GM12872 (cell line): ENCODE measurements at regions not wholly inside any gene's neighbourhood (a gene's known extent, or its start where the extent isn't known, plus 50 kb on each side); places are given as distances from the start of the nearest gene placed in this dataset.

Experiments used
- TF ChIP-seq, protein P1 (sequence below): IDR thresholded peaks from 3 replicates; pipeline ENCODE4 v1.5.1; 2011; ENCODE audit warnings: low read depth, mild to moderate bottlenecking, low read length, moderate library complexity; ENCODE audit not compliant: insufficient read depth

DNA sequence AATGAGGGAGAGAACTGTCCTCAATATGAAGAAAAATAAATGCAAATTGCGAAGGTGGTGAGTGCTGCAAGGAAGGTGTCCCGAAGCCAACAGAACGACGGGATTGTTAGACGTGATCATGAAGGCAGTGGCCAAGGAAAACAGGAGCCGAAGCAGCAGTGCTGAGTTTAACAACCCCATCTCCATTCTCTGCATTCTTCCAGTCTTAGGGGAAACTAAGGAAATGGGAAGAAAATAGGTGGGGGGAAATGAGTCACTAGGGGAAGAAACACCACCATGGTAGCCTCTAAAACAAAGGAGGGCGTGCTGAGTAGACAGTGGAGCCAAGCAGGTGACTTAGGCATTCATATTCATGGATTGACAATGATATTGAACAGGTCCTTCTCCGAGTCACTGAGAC, 192.2 kb upstream of the AKR1E2 start:
- TF ChIP-seq, protein P1, sequence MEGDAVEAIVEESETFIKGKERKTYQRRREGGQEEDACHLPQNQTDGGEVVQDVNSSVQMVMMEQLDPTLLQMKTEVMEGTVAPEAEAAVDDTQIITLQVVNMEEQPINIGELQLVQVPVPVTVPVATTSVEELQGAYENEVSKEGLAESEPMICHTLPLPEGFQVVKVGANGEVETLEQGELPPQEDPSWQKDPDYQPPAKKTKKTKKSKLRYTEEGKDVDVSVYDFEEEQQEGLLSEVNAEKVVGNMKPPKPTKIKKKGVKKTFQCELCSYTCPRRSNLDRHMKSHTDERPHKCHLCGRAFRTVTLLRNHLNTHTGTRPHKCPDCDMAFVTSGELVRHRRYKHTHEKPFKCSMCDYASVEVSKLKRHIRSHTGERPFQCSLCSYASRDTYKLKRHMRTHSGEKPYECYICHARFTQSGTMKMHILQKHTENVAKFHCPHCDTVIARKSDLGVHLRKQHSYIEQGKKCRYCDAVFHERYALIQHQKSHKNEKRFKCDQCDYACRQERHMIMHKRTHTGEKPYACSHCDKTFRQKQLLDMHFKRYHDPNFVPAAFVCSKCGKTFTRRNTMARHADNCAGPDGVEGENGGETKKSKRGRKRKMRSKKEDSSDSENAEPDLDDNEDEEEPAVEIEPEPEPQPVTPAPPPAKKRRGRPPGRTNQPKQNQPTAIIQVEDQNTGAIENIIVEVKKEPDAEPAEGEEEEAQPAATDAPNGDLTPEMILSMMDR: no peak

- TF ChIP-seq, protein P1: no peak
These were observed 192.8 kb upstream of the AKR1E2 start for GRCh38 chr10:4633186-4633585.

DNA sequence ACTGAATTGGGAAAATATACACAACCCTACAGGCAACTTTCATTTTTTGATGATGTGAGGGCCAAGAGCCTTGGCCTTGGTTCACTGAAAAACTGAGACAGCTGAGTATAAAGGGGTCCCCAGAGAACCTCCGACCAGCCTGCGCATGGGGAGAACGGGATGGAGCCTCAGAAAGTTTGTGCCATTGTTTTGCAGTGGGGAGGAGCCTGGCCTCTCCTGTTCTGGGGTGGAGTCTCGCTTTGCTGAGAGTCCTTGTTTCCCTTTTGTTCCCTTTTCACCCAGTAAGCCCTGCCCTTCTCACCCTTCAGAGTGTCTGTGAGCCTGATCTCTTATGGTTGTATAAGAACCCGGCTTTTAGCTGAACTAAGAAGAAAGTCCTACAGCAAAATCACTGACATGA, 193.2 kb upstream of the AKR1E2 start:
- TF ChIP-seq, protein P1: no peak

DNA sequence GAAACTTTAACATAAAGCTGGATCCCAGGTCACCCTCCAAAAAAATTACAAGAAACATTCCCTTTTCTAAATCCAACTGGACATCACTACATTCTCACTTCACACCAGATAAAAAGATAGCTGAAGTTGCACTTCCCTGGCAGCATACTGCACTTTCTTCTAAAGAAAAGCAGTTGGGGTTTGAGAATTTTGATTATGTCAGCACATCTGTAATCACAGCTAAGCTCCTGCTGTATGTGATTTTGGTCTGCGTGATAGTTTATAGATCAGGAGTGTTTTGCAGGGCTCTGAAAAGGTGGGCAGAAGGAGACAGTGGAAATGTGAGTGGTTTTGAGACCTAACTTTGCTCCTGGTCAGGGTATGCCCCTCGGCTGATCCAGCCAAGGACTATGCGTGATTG, 199.1 kb upstream of the AKR1E2 start:
- TF ChIP-seq, protein P1: no peak

DNA sequence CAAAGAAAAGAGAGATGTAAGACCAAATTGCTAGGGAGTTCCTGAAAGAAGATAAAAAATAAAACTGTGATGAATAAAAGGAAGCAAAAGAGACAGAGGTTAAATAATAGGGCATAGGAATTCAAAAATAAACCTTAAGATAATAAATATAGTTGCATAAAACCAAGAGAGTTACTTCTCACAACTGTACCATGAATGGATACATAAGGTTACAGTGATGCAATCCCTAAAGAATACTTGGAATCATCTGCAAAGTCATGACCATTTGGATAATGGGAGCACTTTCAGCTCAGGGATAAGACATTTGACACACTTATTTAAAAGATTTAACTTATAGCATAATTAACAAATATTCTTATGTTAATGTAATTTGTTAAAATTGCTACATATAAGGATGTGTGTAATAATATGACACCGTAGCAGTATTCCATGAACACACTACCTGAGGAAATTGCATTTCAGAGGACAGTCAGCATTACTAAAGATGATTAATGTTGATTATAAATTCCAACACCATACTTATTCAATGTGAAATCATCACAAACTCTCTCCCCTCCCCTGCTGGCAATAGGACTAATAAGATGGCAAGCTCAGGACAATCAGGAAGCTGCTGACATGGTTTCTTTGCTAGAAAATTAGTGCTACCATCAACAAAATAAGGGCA, 202.1 kb upstream of the AKR1E2 start:
- TF ChIP-seq, protein P1: no peak

GRCh38 chr10:4623200-4623599, 202.8 kb upstream of the AKR1E2 start:
- TF ChIP-seq, protein P1: no peak

GRCh38 chr10:4622384-4622783, 203.6 kb upstream of the AKR1E2 start:
- TF ChIP-seq, protein P1: no peak
